GM23338 (cell line): ENCODE measurements at regions not wholly inside any gene's neighbourhood (a gene's known extent, or its start where the extent isn't known, plus 50 kb on each side); places are given as distances from the start of the nearest gene placed in this dataset.

Experiments used
- ATAC-seq: fragments of 200-7000 bp; cut with Tn5 transposase; 3 replicates; pipeline ENCODE4 v1.9.1; 2020
- DNase-seq: peaks from one replicate; pipeline ENCODE4 v3.0.0-alpha.2; 2015; ENCODE audit warnings: low spot score
- H2AFZ ChIP-seq: fragments of 200-600 bp; sonication (generic); 2 replicates; pipeline ENCODE4 v1.8.0; 2016; ENCODE audit warnings: antibody characterized with exemption, mild to moderate bottlenecking, moderate library complexity
- H3F3A ChIP-seq: fragments of 200-600 bp; sonication (generic); replicated peaks from 2 replicates; pipeline ENCODE4 v1.8.0; 2017; ENCODE audit warnings: antibody characterized with exemption, mixed run types, low read depth
- H3K27ac ChIP-seq: fragments of 200-600 bp; sonication (generic); 2 replicates; pipeline ENCODE4 v1.6.1; 2016; ENCODE audit warnings: low read depth
- H3K27me3 ChIP-seq: fragments of 200-600 bp; sonication (generic); 2 replicates; pipeline ENCODE4 v1.8.0; 2016; ENCODE audit warnings: mild to moderate bottlenecking, mixed run types, moderate library complexity; ENCODE audit not compliant: insufficient read depth
- H3K36me3 ChIP-seq: fragments of 200-600 bp; sonication (generic); 2 replicates; pipeline ENCODE4 v1.8.0; 2016; ENCODE audit warnings: mild to moderate bottlenecking; ENCODE audit not compliant: insufficient read depth
- H3K4me1 ChIP-seq: fragments of 200-600 bp; sonication (generic); 2 replicates; pipeline ENCODE4 v1.8.0; 2016; ENCODE audit warnings: mild to moderate bottlenecking, moderate library complexity; ENCODE audit not compliant: insufficient read depth
- H3K4me2 ChIP-seq: fragments of 200-600 bp; sonication (generic); 2 replicates; pipeline ENCODE4 v1.7.1; 2017; ENCODE audit warnings: mixed run types
- H3K4me3 ChIP-seq: fragments of 200-600 bp; sonication (generic); 2 replicates; pipeline ENCODE4 v1.6.1; 2016; ENCODE audit warnings: mixed run types
- H3K79me2 ChIP-seq: fragments of 200-600 bp; sonication (generic); replicated peaks from 2 replicates; pipeline ENCODE4 v1.8.0; 2017; ENCODE audit warnings: mild to moderate bottlenecking; ENCODE audit not compliant: insufficient read depth
- H3K9me2 ChIP-seq: fragments of 200-600 bp; sonication (generic); 2 replicates; pipeline ENCODE4 v1.8.0; 2017; ENCODE audit not compliant: insufficient read depth
- H4K20me1 ChIP-seq: fragments of 200-600 bp; sonication (generic); replicated peaks from 2 replicates; pipeline ENCODE4 v1.8.0; 2017; ENCODE audit warnings: mild to moderate bottlenecking; ENCODE audit not compliant: insufficient read depth
- H3K27ac Mint-ChIP-seq: 2 replicates; pipeline ENCODE4 v1.8.0; 2020; ENCODE audit warnings: inconsistent platforms, mild to moderate bottlenecking, moderate library complexity, mixed read lengths
- H3K27me3 Mint-ChIP-seq: 3 replicates; pipeline ENCODE4 v1.8.0; 2022; ENCODE audit warnings: low read depth, mild to moderate bottlenecking, moderate library complexity, mixed read lengths, inconsistent platforms; ENCODE audit not compliant: insufficient read depth, poor library complexity
- H3K36me3 Mint-ChIP-seq: 3 replicates; pipeline ENCODE4 v1.8.0; 2021; ENCODE audit warnings: low read depth, mild to moderate bottlenecking, inconsistent platforms, moderate library complexity, mixed read lengths
- H3K4me1 Mint-ChIP-seq: 3 replicates; pipeline ENCODE4 v1.8.0; 2020; ENCODE audit warnings: mild to moderate bottlenecking, inconsistent platforms, mixed read lengths
- H3K4me3 Mint-ChIP-seq: 3 replicates; pipeline ENCODE4 v1.8.0; 2021; ENCODE audit warnings: moderate library complexity, mild to moderate bottlenecking, inconsistent platforms, mixed read lengths
- H3K9me3 Mint-ChIP-seq: 3 replicates; pipeline ENCODE4 v1.8.0; 2020; ENCODE audit warnings: moderate library complexity, mild to moderate bottlenecking, inconsistent platforms, mixed read lengths
- CREB1 ChIP-seq: fragments of 250-450 bp; sonication (Bioruptor Pico); IDR thresholded peaks from 2 replicates; pipeline ENCODE4 v1.5.0; 2020; ENCODE audit warnings: low read depth, mild to moderate bottlenecking, moderate library complexity
- CTCF ChIP-seq, 2 experiments: fragments of 200-600 bp in 1 of 2; sonication (generic) in 1 of 2; conservative IDR thresholded peaks; 2 replicates each; pipeline versions ENCODE4 v1.5.1 to v1.6.1; 2016 to 2017; ENCODE audit warnings: antibody characterized with exemption in 2 of 2, low read depth in 2 of 2, mild to moderate bottlenecking in 2 of 2, moderate library complexity in 1 of 2
- ETS1 ChIP-seq: IDR thresholded peaks from 2 replicates; pipeline ENCODE4 v1.6.1; 2016; ENCODE audit warnings: antibody characterized with exemption
- EZH2 ChIP-seq: fragments of 200-600 bp; sonication (generic); IDR thresholded peaks from one replicate; pipeline ENCODE4 v1.8.0; 2017; ENCODE audit warnings: antibody characterized with exemption, mild to moderate bottlenecking, low read depth; ENCODE audit not compliant: unreplicated experiment
- EZH2phosphoT487 ChIP-seq: fragments of 200-600 bp; sonication (generic); IDR thresholded peaks from one replicate; pipeline ENCODE4 v1.8.1; 2018; ENCODE audit warnings: antibody characterized with exemption; ENCODE audit not compliant: unreplicated experiment
- JUNB ChIP-seq: IDR thresholded peaks from one replicate; pipeline ENCODE4 v1.6.1; 2016; ENCODE audit warnings: antibody characterized with exemption; ENCODE audit not compliant: unreplicated experiment
- NANOG ChIP-seq: IDR thresholded peaks from 2 replicates; pipeline ENCODE4 v1.6.1; 2016; ENCODE audit warnings: antibody characterized with exemption, borderline replicate concordance
- POLR2AphosphoS5 ChIP-seq: IDR thresholded peaks from 2 replicates; pipeline ENCODE4 v1.6.1; 2016; ENCODE audit warnings: antibody characterized with exemption, low read depth
- REST ChIP-seq: IDR thresholded peaks from one replicate; pipeline ENCODE4 v1.6.1; 2018; ENCODE audit warnings: antibody characterized with exemption; ENCODE audit not compliant: unreplicated experiment
- STAT1 ChIP-seq: IDR thresholded peaks from one replicate; pipeline ENCODE4 v1.6.1; 2016; ENCODE audit warnings: antibody characterized with exemption; ENCODE audit not compliant: unreplicated experiment
- ZNF114 ChIP-seq: fragments of 250-450 bp; sonication (Bioruptor Pico); IDR thresholded peaks from 2 replicates; pipeline ENCODE4 v1.5.0; 2020; ENCODE audit warnings: mild to moderate bottlenecking, moderate library complexity
- ZNF331 ChIP-seq: fragments of 250-450 bp; sonication (Bioruptor Pico); IDR thresholded peaks from 2 replicates; pipeline ENCODE4 v1.5.0; 2020; ENCODE audit warnings: low read depth, mild to moderate bottlenecking, moderate library complexity
- ZNF462 ChIP-seq: fragments of 250-450 bp; sonication (Bioruptor Pico); IDR thresholded peaks from 2 replicates; pipeline ENCODE4 v1.5.0; 2020; ENCODE audit warnings: mild to moderate bottlenecking, moderate library complexity

GRCh38 chr2:128631698-128632500, 313.2 kb upstream of the HS6ST1 start:
- H3K4me1 ChIP-seq: peaks cover 5% of the 10 kb centered on the region; the same call in 1 of the 2 replicates
- DNase-seq (no peak), ATAC-seq (peak; percentile 33; the same call in 2 of the 3 replicates)
- H3K4me2 ChIP-seq: no peak overlapping the region
- H3K27ac ChIP-seq: no peak overlapping the region
- no peaks in the 10 kb centered on the region for H3K27me3 ChIP-seq
- Mint-ChIP-seq H3K27me3 (peaks cover 9% of the 10 kb centered on the region), H3K9me3 (peaks cover 2% of the 10 kb centered on the region; the same call in 2 of the 3 replicates), H3K4me1 (peaks cover 26% of the 10 kb centered on the region), H3K4me3 (no peak overlapping the region), H3K36me3 (no peaks in the 10 kb centered on the region), H3K27ac (no peak overlapping the region)
- H2AFZ ChIP-seq: peak overlapping the region; percentile 80; the same call in 1 of the 2 replicates
- no peak overlapping the region for H3K4me3 ChIP-seq
- peaks cover 13% of the 10 kb centered on the region; the same call in 1 of the 2 replicates for H3K9me2 ChIP-seq
- no peaks in the 10 kb centered on the region for H3K36me3 ChIP-seq
- no peaks in the 10 kb centered on the region for H3K79me2 ChIP-seq
- TF ChIP-seq ZNF331 (CRISPR knock-in tag) (no peak), STAT1 (no peak), POLR2AphosphoS5 (no peak), ETS1 (no peak), CREB1 (no peak), EZH2phosphoT487 (no peak), NANOG (no peak), JUNB (no peak), EZH2 (no peak), ZNF114 (CRISPR knock-in tag) (no peak), REST (no peak), CTCF (conservative IDR thresholded peaks at IDR 0.05; ENCODE audit: low read depth in 2 of 2) (no peak), ZNF462 (CRISPR knock-in tag) (no peak)
- no peaks in the 10 kb centered on the region for H3F3A ChIP-seq
- H4K20me1 ChIP-seq: no peaks in the 10 kb centered on the region
